HEK293 (cell line): ENCODE measurements at regions not wholly inside any gene's neighbourhood (a gene's known extent, or its start where the extent isn't known, plus 50 kb on each side); places are given as distances from the start of the nearest gene placed in this dataset.

Experiments
- IKZF3 ChIP-seq: fragments of 450-650 bp; IDR thresholded peaks from 2 replicates; pipeline ENCODE4 v1.5.0; 2018; ENCODE audit warnings: missing biosample characterization, mild to moderate bottlenecking, missing genetic modification characterization, moderate library complexity
- INSM2 ChIP-seq: fragments of 450-650 bp; formaldehyde crosslinking; IDR thresholded peaks from 2 replicates; pipeline ENCODE4 v1.5.1; 2016; ENCODE audit warnings: missing biosample characterization, missing genetic modification characterization
- KLF8 ChIP-seq: fragments of 450-650 bp; formaldehyde crosslinking; IDR thresholded peaks from 2 replicates; pipeline ENCODE4 v1.5.1; 2016; ENCODE audit warnings: missing biosample characterization, missing genetic modification characterization
- OSR2 ChIP-seq: fragments of 450-650 bp; formaldehyde crosslinking; IDR thresholded peaks from 2 replicates; pipeline ENCODE4 v1.5.1; 2016; ENCODE audit warnings: missing biosample characterization, missing genetic modification characterization
- SETDB1 ChIP-seq: IDR thresholded peaks from one replicate; pipeline ENCODE4 v1.6.1; 2017; ENCODE audit warnings: mild to moderate bottlenecking, low read length, moderate library complexity, mixed read lengths; ENCODE audit not compliant: insufficient read length
- TCF7L2 ChIP-seq: IDR thresholded peaks from 2 replicates; pipeline ENCODE4 v1.6.1; 2011; ENCODE audit warnings: low read depth, mild to moderate bottlenecking, inconsistent platforms, low read length, moderate library complexity, borderline replicate concordance
- TRIM28 ChIP-seq: IDR thresholded peaks from 2 replicates; pipeline ENCODE4 v1.6.1; 2011; ENCODE audit warnings: low read length, control low read depth, borderline replicate concordance
- ZEB2 ChIP-seq: fragments of 450-650 bp; formaldehyde crosslinking; IDR thresholded peaks from 2 replicates; pipeline ENCODE4 v1.5.1; 2016; ENCODE audit warnings: missing biosample characterization, missing genetic modification characterization
- ZFP69B ChIP-seq: fragments of 450-650 bp; formaldehyde crosslinking; IDR thresholded peaks from 2 replicates; pipeline ENCODE4 v1.5.1; 2016; ENCODE audit warnings: missing biosample characterization, missing genetic modification characterization
- ZNF138 ChIP-seq: fragments of 450-650 bp; formaldehyde crosslinking; IDR thresholded peaks from 2 replicates; pipeline ENCODE4 v1.5.1; 2016; ENCODE audit warnings: missing biosample characterization, missing genetic modification characterization, borderline replicate concordance
- ZNF214 ChIP-seq: fragments of 450-650 bp; formaldehyde crosslinking; IDR thresholded peaks from 2 replicates; pipeline ENCODE4 v1.5.1; 2017; ENCODE audit warnings: missing biosample characterization, mild to moderate bottlenecking, missing genetic modification characterization, borderline replicate concordance
- ZNF24 ChIP-seq: fragments of 450-650 bp; formaldehyde crosslinking; IDR thresholded peaks from 2 replicates; pipeline ENCODE4 v1.5.1; 2016; ENCODE audit warnings: missing biosample characterization, missing genetic modification characterization
- ZNF391 ChIP-seq: fragments of 450-650 bp; formaldehyde crosslinking; IDR thresholded peaks from 2 replicates; pipeline ENCODE4 v1.5.1; 2016; ENCODE audit warnings: low read depth, missing biosample characterization, missing genetic modification characterization, borderline replicate concordance
- ZNF394 ChIP-seq: fragments of 450-650 bp; formaldehyde crosslinking; IDR thresholded peaks from 2 replicates; pipeline ENCODE4 v1.5.1; 2016; ENCODE audit warnings: missing biosample characterization, missing genetic modification characterization, mild to moderate bottlenecking, moderate library complexity, borderline replicate concordance
- ZNF423 ChIP-seq: fragments of 450-650 bp; formaldehyde crosslinking; IDR thresholded peaks from 2 replicates; pipeline ENCODE4 v1.5.1; 2016; ENCODE audit warnings: missing biosample characterization, missing genetic modification characterization
- ZNF610 ChIP-seq: fragments of 450-650 bp; formaldehyde crosslinking; IDR thresholded peaks from 2 replicates; pipeline ENCODE4 v1.5.1; 2016; ENCODE audit warnings: missing biosample characterization, missing genetic modification characterization, borderline replicate concordance
- ZNF629 ChIP-seq: fragments of 450-650 bp; formaldehyde crosslinking; IDR thresholded peaks from 2 replicates; pipeline ENCODE4 v1.5.1; 2017; ENCODE audit warnings: missing biosample characterization, missing genetic modification characterization
- ZNF660 ChIP-seq: fragments of 450-650 bp; IDR thresholded peaks from 2 replicates; pipeline ENCODE4 v1.5.1; 2018; ENCODE audit warnings: missing biosample characterization, mild to moderate bottlenecking, missing genetic modification characterization
- ZNF843 ChIP-seq: fragments of 450-650 bp; formaldehyde crosslinking; IDR thresholded peaks from 2 replicates; pipeline ENCODE4 v1.5.1; 2016; ENCODE audit warnings: missing biosample characterization, missing genetic modification characterization
- TF ChIP-seq, protein P1 (sequence below): fragments of 450-650 bp; formaldehyde crosslinking; IDR thresholded peaks from 2 replicates; pipeline ENCODE4 v1.5.1; 2016; ENCODE audit warnings: missing biosample characterization, missing genetic modification characterization
- TF ChIP-seq, protein P2 (sequence below): fragments of 450-650 bp; formaldehyde crosslinking; IDR thresholded peaks from 2 replicates; pipeline ENCODE4 v1.5.1; 2017; ENCODE audit warnings: missing biosample characterization, missing genetic modification characterization
- TF ChIP-seq, protein P3 (sequence below): fragments of 450-650 bp; formaldehyde crosslinking; IDR thresholded peaks from 2 replicates; pipeline ENCODE4 v1.5.1; 2016; ENCODE audit warnings: missing biosample characterization, missing genetic modification characterization, borderline replicate concordance
- TF ChIP-seq, protein P4 (sequence below): fragments of 450-650 bp; IDR thresholded peaks from 2 replicates; pipeline ENCODE4 v1.5.1; 2018; ENCODE audit warnings: missing biosample characterization, mild to moderate bottlenecking, missing genetic modification characterization
- TF ChIP-seq, protein P5 (sequence below): fragments of 450-650 bp; formaldehyde crosslinking; IDR thresholded peaks from 2 replicates; pipeline ENCODE4 v1.5.1; 2016; ENCODE audit warnings: missing biosample characterization, missing genetic modification characterization
- TF ChIP-seq, protein P6 (sequence below): fragments of 450-650 bp; formaldehyde crosslinking; IDR thresholded peaks from 2 replicates; pipeline ENCODE4 v1.5.1; 2017; ENCODE audit warnings: missing biosample characterization, missing genetic modification characterization

DNA sequence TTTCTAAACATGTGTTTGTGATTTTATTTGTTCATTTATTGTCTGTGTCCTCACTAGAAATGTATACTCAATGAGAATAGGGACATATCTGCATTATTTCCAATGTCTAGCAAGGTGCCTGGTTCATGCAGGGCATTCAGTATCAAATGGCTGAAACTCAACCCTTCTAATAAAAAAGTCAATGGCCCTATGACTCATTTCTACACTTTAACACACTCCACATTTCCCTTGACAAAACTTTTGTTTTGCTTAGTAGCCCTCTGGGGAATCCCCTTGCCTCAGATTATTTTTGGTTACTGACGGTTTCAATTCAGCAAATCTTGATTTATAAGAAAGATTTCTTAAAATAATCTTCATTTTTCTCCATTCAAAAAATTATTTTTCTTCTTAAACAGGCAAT lies 206.0 kb upstream of the DMRTA1 start (continued):
- peak; percentile 83; the same call in 1 of the 2 replicates for TF ChIP-seq ZEB2 (tag by site-specific recombination)
- TF ChIP-seq TCF7L2: no peak
- TF ChIP-seq ZNF394 (tag by site-specific recombination): peak; percentile 35; the same call in 1 of the 2 replicates
- no peak for TF ChIP-seq ZNF138 (tag by site-specific recombination)
- no peak for TF ChIP-seq SETDB1
- peak; percentile 72 for TF ChIP-seq INSM2 (tag by site-specific recombination)
- TF ChIP-seq, protein P1, sequence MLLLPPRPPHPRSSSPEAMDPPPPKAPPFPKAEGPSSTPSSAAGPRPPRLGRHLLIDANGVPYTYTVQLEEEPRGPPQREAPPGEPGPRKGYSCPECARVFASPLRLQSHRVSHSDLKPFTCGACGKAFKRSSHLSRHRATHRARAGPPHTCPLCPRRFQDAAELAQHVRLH (tag by site-specific recombination): peak; percentile 42; the same call in 1 of the 2 replicates
- 0 out of 2 replicates have a peak, but pooled peaks have one; percentile 26 for TF ChIP-seq TRIM28
- no peak for TF ChIP-seq ZNF610 (tag by site-specific recombination)
- TF ChIP-seq ZNF391 (tag by site-specific recombination): peak; percentile 60; the same call in 1 of the 2 replicates
- TF ChIP-seq, protein P2, sequence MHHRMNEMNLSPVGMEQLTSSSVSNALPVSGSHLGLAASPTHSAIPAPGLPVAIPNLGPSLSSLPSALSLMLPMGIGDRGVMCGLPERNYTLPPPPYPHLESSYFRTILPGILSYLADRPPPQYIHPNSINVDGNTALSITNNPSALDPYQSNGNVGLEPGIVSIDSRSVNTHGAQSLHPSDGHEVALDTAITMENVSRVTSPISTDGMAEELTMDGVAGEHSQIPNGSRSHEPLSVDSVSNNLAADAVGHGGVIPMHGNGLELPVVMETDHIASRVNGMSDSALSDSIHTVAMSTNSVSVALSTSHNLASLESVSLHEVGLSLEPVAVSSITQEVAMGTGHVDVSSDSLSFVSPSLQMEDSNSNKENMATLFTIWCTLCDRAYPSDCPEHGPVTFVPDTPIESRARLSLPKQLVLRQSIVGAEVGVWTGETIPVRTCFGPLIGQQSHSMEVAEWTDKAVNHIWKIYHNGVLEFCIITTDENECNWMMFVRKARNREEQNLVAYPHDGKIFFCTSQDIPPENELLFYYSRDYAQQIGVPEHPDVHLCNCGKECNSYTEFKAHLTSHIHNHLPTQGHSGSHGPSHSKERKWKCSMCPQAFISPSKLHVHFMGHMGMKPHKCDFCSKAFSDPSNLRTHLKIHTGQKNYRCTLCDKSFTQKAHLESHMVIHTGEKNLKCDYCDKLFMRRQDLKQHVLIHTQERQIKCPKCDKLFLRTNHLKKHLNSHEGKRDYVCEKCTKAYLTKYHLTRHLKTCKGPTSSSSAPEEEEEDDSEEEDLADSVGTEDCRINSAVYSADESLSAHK (tag by site-specific recombination): peak; percentile 93
- no peak for TF ChIP-seq ZNF214 (tag by site-specific recombination)
- peak; percentile 74 for TF ChIP-seq ZNF629
- peak; percentile 88 for TF ChIP-seq ZNF843 (tag by site-specific recombination)
- TF ChIP-seq ZFP69B (tag by site-specific recombination): peak; percentile 50; the same call in 1 of the 2 replicates
- TF ChIP-seq, protein P3, sequence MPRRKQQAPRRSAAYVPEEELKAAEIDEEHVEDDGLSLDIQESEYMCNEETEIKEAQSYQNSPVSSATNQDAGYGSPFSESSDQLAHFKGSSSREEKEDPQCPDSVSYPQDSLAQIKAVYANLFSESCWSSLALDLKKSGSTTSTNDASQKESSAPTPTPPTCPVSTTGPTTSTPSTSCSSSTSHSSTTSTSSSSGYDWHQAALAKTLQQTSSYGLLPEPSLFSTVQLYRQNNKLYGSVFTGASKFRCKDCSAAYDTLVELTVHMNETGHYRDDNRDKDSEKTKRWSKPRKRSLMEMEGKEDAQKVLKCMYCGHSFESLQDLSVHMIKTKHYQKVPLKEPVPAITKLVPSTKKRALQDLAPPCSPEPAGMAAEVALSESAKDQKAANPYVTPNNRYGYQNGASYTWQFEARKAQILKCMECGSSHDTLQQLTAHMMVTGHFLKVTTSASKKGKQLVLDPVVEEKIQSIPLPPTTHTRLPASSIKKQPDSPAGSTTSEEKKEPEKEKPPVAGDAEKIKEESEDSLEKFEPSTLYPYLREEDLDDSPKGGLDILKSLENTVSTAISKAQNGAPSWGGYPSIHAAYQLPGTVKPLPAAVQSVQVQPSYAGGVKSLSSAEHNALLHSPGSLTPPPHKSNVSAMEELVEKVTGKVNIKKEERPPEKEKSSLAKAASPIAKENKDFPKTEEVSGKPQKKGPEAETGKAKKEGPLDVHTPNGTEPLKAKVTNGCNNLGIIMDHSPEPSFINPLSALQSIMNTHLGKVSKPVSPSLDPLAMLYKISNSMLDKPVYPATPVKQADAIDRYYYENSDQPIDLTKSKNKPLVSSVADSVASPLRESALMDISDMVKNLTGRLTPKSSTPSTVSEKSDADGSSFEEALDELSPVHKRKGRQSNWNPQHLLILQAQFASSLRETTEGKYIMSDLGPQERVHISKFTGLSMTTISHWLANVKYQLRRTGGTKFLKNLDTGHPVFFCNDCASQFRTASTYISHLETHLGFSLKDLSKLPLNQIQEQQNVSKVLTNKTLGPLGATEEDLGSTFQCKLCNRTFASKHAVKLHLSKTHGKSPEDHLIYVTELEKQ (tag by site-specific recombination): peak; percentile 80
- peak; percentile 54; the same call in 1 of the 2 replicates for TF ChIP-seq ZNF24 (tag by site-specific recombination)
- TF ChIP-seq KLF8: peak; percentile 47; the same call in 1 of the 2 replicates
- 0 out of 2 replicates have a peak, but pooled peaks have one; percentile 23 for TF ChIP-seq ZNF660 (tag by site-specific recombination)
- 0 out of 2 replicates have a peak, but pooled peaks have one; percentile 23 for TF ChIP-seq ZNF423
- TF ChIP-seq IKZF3 (tag by site-specific recombination): 0 out of 2 replicates have a peak, but pooled peaks have one; percentile 10
- TF ChIP-seq, protein P4, sequence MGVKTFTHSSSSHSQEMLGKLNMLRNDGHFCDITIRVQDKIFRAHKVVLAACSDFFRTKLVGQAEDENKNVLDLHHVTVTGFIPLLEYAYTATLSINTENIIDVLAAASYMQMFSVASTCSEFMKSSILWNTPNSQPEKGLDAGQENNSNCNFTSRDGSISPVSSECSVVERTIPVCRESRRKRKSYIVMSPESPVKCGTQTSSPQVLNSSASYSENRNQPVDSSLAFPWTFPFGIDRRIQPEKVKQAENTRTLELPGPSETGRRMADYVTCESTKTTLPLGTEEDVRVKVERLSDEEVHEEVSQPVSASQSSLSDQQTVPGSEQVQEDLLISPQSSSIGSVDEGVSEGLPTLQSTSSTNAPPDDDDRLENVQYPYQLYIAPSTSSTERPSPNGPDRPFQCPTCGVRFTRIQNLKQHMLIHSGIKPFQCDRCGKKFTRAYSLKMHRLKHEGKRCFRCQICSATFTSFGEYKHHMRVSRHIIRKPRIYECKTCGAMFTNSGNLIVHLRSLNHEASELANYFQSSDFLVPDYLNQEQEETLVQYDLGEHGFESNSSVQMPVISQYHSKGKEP (tag by site-specific recombination): peak; percentile 35; the same call in 1 of the 2 replicates
- TF ChIP-seq, protein P5, sequence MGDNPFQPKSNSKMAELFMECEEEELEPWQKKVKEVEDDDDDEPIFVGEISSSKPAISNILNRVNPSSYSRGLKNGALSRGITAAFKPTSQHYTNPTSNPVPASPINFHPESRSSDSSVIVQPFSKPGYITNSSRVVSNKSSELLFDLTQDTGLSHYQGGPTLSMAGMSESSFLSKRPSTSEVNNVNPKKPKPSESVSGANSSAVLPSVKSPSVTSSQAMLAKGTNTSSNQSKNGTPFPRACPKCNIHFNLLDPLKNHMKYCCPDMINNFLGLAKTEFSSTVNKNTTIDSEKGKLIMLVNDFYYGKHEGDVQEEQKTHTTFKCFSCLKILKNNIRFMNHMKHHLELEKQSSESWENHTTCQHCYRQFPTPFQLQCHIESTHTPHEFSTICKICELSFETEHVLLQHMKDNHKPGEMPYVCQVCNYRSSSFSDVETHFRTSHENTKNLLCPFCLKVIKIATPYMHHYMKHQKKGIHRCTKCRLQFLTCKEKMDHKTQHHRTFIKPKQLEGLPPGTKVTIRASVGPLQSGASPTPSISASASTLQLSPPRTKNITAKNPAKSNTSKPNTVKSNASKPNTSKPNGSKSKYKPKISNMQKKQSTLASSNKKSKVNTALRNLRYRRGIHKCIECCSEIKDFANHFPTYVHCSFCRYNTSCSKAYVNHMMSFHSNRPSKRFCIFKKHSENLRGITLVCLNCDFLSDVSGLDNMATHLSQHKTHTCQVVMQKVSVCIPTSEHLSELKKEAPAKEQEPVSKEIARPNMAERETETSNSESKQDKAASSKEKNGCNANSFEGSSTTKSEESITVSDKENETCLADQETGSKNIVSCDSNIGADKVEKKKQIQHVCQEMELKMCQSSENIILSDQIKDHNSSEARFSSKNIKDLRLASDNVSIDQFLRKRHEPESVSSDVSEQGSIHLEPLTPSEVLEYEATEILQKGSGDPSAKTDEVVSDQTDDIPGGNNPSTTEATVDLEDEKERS: no peak
- TF ChIP-seq, protein P6, sequence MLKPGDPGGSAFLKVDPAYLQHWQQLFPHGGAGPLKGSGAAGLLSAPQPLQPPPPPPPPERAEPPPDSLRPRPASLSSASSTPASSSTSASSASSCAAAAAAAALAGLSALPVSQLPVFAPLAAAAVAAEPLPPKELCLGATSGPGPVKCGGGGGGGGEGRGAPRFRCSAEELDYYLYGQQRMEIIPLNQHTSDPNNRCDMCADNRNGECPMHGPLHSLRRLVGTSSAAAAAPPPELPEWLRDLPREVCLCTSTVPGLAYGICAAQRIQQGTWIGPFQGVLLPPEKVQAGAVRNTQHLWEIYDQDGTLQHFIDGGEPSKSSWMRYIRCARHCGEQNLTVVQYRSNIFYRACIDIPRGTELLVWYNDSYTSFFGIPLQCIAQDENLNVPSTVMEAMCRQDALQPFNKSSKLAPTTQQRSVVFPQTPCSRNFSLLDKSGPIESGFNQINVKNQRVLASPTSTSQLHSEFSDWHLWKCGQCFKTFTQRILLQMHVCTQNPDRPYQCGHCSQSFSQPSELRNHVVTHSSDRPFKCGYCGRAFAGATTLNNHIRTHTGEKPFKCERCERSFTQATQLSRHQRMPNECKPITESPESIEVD (tag by site-specific recombination): peak; percentile 94
- TF ChIP-seq OSR2: peak; percentile 46; the same call in 1 of the 2 replicates
